GM19239 (cell line): ENCODE measurements at regions not wholly inside any gene's neighbourhood (a gene's known extent, or its start where the extent isn't known, plus 50 kb on each side); places are given as distances from the start of the nearest gene placed in this dataset.
A peak's percentile ranks its signal among the peaks of the same experiment; 100 is the strongest.

ENCODE experiments used
- DNase-seq: peaks from one replicate; pipeline ENCODE4 v3.0.0; 2011; ENCODE audit warnings: low spot score; ENCODE audit not compliant: insufficient read length
- FAIRE-seq: peaks from 2 replicates; lab custom pipeline; 2011; peaks lifted over from hg19 to GRCh38; lab: Jason Lieb, UNC

GRCh38 chr14:71320734-71321573 lies 413.7 kb downstream of the PCNX1 start:
- FAIRE-seq (no peak), DNase-seq (no peak)

- FAIRE-seq (peak; percentile 81), DNase-seq (no peak)
These were observed 414.5 kb downstream of the PCNX1 start for GRCh38 chr14:71321574-71322315.

GRCh38 chr14:71322655-71323250 lies 415.5 kb downstream of the PCNX1 start:
- DNase-seq, result no peak
- FAIRE-seq, result peak; percentile 90

GRCh38 chr14:71324767-71325272 lies 417.6 kb downstream of the PCNX1 start:
- FAIRE-seq (peak; percentile 91), DNase-seq (no peak)

- DNase-seq (no peak), FAIRE-seq (peak; percentile 75)
These were observed 420.4 kb downstream of the PCNX1 start for GRCh38 chr14:71327691-71328090.

GRCh38 chr14:71328183-71328582 lies 420.9 kb downstream of the PCNX1 start:
- DNase-seq, result no peak
- peak; percentile 72 for FAIRE-seq

- DNase-seq, result no peak
- no peak for FAIRE-seq
These were observed 421.7 kb downstream of the PCNX1 start for GRCh38 chr14:71328954-71329353.

- DNase-seq (no peak), FAIRE-seq (no peak)
These were observed 424.1 kb downstream of the PCNX1 start for GRCh38 chr14:71331403-71331802.

GRCh38 chr14:71332476-71332875 lies 425.2 kb downstream of the PCNX1 start:
- FAIRE-seq, result no peak
- DNase-seq, result no peak

GRCh38 chr14:71333705-71334104 lies 426.4 kb downstream of the PCNX1 start:
- DNase-seq, result no peak
- FAIRE-seq, result no peak

GRCh38 chr14:71336489-71337192 lies 429.4 kb downstream of the PCNX1 start:
- DNase-seq (no peak), FAIRE-seq (no peak)

GRCh38 chr14:71338153-71338552 lies 430.9 kb downstream of the PCNX1 start:
- FAIRE-seq (no peak), DNase-seq (no peak)

- FAIRE-seq (no peak), DNase-seq (no peak)
These were observed 432.6 kb downstream of the PCNX1 start for GRCh38 chr14:71339650-71340415.

GRCh38 chr14:71341156-71341555 lies 433.9 kb downstream of the PCNX1 start:
- FAIRE-seq, result no peak
- DNase-seq, result no peak

GRCh38 chr14:71343724-71344123 lies 436.5 kb downstream of the PCNX1 start:
- DNase-seq (no peak), FAIRE-seq (no peak)

GRCh38 chr14:71344506-71344905 lies 437.2 kb downstream of the PCNX1 start:
- DNase-seq, result no peak
- FAIRE-seq, result peak; percentile 45

- DNase-seq (no peak), FAIRE-seq (peak; percentile 44)
These were observed 439.4 kb downstream of the PCNX1 start for GRCh38 chr14:71346685-71347084.

- peak; percentile 80 for FAIRE-seq
- no peak for DNase-seq
These were observed 441.1 kb downstream of the PCNX1 start for GRCh38 chr14:71348394-71348793.

- no peak for FAIRE-seq
- DNase-seq, result no peak
These were observed 441.6 kb downstream of the PCNX1 start for GRCh38 chr14:71348817-71349216.

GRCh38 chr14:71354142-71354541 lies 446.9 kb downstream of the PCNX1 start:
- no peak for FAIRE-seq

More at GRCh38 chr14:71354142-71354541, 446.9 kb downstream of the PCNX1 start:
- no peak for DNase-seq
